GM18868 (cell line): ENCODE measurements at regions not wholly inside any gene's neighbourhood (a gene's known extent, or its start where the extent isn't known, plus 50 kb on each side); places are given as distances from the start of the nearest gene placed in this dataset.
A peak's percentile ranks its signal among the peaks of the same experiment; 100 is the strongest.
"Not testable (repeated sequence)": the region's sequence is repeated elsewhere in the genome, so short reads cannot be mapped to it uniquely, and the experiment has no call there.

Source experiments
- ATAC-seq: cut with Tn5 transposase; IDR thresholded peaks from one replicate; pipeline ENCODE4 v1.9.1; 2021; ENCODE audit warnings: mild to moderate bottlenecking, moderate library complexity; ENCODE audit not compliant: unreplicated experiment

GRCh38 chr4:132085105-132085504 lies 1064.0 kb upstream of the PCDH10 start:
- ATAC-seq: no peak

GRCh38 chr4:132094017-132094416 lies 1055.1 kb upstream of the PCDH10 start:
- no peak for ATAC-seq

GRCh38 chr4:132097041-132097440 lies 1052.1 kb upstream of the PCDH10 start:
- ATAC-seq: no peak

- no peak for ATAC-seq
Measured at GRCh38 chr4:132101526-132101925, 1047.6 kb upstream of the PCDH10 start.

- ATAC-seq: no peak
Measured at GRCh38 chr4:132108784-132109183, 1040.3 kb upstream of the PCDH10 start.

GRCh38 chr4:132114885-132115284 lies 1034.2 kb upstream of the PCDH10 start:
- ATAC-seq: no peak

DNA sequence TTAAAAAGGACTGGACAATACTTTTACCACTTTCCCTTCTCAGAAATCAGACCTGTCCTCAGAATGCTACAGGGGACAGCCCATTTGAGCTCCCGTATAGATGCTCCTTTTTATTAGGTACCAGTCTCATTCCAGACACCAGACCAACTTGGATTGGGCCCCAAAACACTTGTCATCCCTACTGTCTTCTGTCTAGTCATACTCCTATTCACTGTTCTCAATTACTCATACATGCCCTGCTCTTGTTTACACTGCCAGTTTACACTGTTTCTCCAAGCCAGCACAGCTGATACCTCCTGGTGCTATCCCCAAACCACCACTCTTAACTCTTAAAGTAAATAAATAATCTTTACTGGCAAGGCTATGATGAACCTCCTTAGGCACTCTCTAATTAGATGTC lies 1026.4 kb upstream of the PCDH10 start:
- ATAC-seq: not testable (repeated sequence)

DNA sequence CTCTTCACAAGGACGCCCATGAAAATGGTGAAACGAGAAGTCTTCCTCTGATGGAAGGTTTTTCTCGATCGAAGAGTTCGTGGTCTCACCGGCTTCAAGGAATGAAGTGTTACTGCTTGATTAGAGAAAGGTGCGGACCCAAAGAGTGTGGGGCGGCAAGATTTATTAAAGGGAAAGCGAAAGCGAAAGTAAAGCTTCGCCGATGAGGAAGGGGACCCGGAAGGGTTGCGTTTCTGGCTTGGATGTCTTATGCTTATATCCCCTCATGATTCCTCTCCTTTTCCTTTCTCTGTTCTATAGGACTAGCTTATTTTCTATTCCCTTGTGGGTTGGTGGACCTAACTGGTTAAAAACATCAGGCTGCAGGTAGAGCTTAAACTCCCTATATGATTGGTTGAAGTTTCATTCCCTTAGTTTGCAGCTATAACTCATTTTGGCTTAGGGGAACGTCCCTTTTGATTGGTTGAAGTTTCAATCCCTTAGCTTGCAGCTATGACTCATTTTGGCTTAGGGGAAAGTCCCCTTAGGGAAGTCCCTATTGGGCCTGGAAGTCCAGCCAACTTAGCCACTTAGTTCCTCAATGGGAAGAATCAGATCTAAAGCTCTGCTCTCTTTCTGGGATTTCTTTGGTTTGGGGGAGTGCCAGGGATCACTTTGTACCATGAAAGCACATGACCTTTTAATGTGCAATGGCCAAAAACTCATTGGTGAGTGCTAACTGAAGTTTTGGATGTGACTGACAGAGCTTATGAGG lies 1025.0 kb upstream of the PCDH10 start:
- peak; percentile 89 for ATAC-seq

DNA sequence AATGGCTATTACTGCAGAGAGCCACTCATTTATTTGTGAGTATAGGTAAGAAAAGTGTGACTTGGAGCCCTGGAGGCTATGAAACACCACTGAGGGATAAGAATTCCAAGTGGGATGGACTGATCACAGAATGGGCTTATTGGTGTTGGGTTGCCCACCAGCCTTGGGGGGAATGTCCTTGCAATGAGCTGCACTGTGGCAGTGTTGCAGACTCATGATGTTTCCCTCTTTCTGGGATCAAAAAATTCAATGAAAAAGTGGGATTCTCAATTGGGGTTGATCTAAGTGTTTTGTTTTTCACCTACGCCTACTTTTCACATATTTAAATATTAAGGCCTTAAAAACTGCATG lies 1024.5 kb upstream of the PCDH10 start:
- ATAC-seq: no peak

- no peak for ATAC-seq
Measured at GRCh38 chr4:132125131-132125530, 1024.0 kb upstream of the PCDH10 start.

GRCh38 chr4:132132433-132132832 lies 1016.7 kb upstream of the PCDH10 start:
- no peak for ATAC-seq

DNA sequence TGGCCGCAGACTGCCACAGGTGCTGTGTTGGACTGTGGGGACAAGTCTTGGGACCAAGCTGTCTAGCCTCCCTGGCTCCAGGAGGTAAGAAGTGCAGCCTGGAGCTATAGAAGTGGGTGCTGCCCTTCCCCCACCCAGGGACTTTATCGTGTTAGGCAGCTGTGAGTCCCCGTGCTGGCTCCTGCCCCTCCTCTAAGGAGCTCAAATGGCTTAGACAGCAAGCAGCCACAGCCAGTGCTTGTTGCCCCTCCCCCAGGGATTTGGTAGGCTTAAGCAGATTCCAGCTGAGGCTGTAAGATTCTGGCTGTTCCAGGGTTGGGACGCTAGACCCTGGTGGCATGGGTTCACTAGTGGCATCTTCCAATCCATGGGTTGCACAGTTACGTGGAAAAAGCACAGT lies 979.4 kb upstream of the PCDH10 start:
- no peak for ATAC-seq

- no peak for ATAC-seq
Measured at GRCh38 chr4:132180020-132180427, 969.1 kb upstream of the PCDH10 start.

DNA sequence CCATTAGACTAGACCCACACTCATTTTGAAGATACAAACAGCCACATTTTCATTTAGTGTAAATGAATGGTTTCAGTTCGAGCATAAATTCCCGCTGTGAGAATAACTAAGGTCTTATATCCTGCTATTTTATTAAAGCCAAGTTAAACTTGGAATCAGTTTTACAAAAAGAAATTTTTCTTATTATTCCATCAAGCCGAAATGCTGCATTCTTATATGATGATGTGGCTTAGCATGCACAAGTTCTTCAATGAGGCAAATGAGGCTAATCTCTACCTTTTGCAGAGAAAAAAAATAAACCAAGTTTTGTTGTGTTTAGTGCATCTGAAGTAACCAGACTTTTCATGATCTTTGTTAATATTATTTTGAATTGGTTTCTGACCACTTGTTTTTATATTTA lies 953.9 kb upstream of the PCDH10 start:
- ATAC-seq: no peak

GRCh38 chr4:132203618-132204017 lies 945.5 kb upstream of the PCDH10 start:
- ATAC-seq: no peak

- ATAC-seq: no peak
Measured at GRCh38 chr4:132214519-132214918, 934.6 kb upstream of the PCDH10 start.

GRCh38 chr4:132218406-132218805 lies 930.7 kb upstream of the PCDH10 start:
- ATAC-seq: no peak

GRCh38 chr4:132227151-132227856 lies 921.8 kb upstream of the PCDH10 start:
- ATAC-seq: no peak

- not testable (repeated sequence) for ATAC-seq
Measured at GRCh38 chr4:132227857-132228165, 921.3 kb upstream of the PCDH10 start.

- no peak for ATAC-seq
Measured at GRCh38 chr4:132228676-132229075, 920.4 kb upstream of the PCDH10 start.

DNA sequence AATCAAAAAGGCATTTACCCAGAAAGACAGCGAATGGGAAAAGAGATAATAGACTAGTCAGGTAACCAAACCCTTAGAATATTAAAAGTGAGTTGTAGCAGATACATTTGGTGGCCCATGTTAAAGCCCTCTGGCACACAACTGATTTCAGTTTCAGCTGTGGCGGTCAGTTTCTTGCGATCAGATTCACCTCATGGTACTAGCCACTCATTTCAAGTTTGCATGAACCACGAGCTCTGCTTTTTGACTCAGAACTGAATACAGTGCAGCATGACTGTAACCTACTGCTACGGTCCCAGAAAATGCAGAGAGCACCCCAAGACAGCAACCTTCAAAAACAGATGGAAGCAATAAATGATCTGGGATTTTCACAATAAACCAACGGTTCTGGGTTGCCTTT lies 919.1 kb upstream of the PCDH10 start:
- no peak for ATAC-seq

GRCh38 chr4:132238697-132239096 lies 910.4 kb upstream of the PCDH10 start:
- no peak for ATAC-seq

- ATAC-seq: no peak
Measured at GRCh38 chr4:132240081-132240480, 909.0 kb upstream of the PCDH10 start.
